OCI-LY3 (cell line): ENCODE measurements at regions not wholly inside any gene's neighbourhood (a gene's known extent, or its start where the extent isn't known, plus 50 kb on each side); places are given as distances from the start of the nearest gene placed in this dataset.

Source experiments
- H2AFZ ChIP-seq: fragments of 200-600, 300-600 bp; shearing (Covaris generic); 2 replicates; pipeline ENCODE4 v1.6.0; 2014; ENCODE audit warnings: antibody characterized with exemption, low read depth, low read length
- H3K27ac ChIP-seq: fragments of 200-600, 300-600 bp; sonication (generic); 2 replicates; pipeline ENCODE4 v1.5.1; 2014; ENCODE audit warnings: mild to moderate bottlenecking, low read length, moderate library complexity, mixed read lengths
- H3K27me3 ChIP-seq: fragments of 200-600, 300-600 bp; sonication (generic); 2 replicates; pipeline ENCODE4 v1.6.1; 2014; ENCODE audit warnings: low read depth, low read length, mixed read lengths
- H3K36me3 ChIP-seq: fragments of 200-600, 300-600 bp; sonication (generic); replicated peaks from 2 replicates; pipeline ENCODE3; 2014; ENCODE audit warnings: low read depth, low read length, mixed read lengths
- H3K4me1 ChIP-seq: fragments of 300-600, 200-600 bp; sonication (generic); 2 replicates; pipeline ENCODE4 v1.6.1; 2014; ENCODE audit warnings: low read length, mixed read lengths
- H3K4me2 ChIP-seq: fragments of 200-600, 300-600 bp; sonication (generic); 2 replicates; pipeline ENCODE4 v1.6.1; 2014; ENCODE audit warnings: low read length, mixed read lengths
- H3K4me3 ChIP-seq: fragments of 300-600, 200-600 bp; sonication (generic); 2 replicates; pipeline ENCODE4 v1.5.1; 2014; ENCODE audit warnings: antibody characterized with exemption, mild to moderate bottlenecking, low read length, moderate library complexity
- H3K79me2 ChIP-seq: fragments of 300-600, 200-600 bp; shearing (Covaris generic); 2 replicates; pipeline ENCODE4 v1.6.1; 2014; ENCODE audit warnings: mild to moderate bottlenecking, low read length, mixed read lengths
- H3K9ac ChIP-seq: fragments of 300-600, 200-600 bp; shearing (Covaris generic); 2 replicates; pipeline ENCODE4 v1.6.0; 2014; ENCODE audit warnings: mild to moderate bottlenecking, low read length, moderate library complexity
- H3K9me3 ChIP-seq: fragments of 200-600, 300-600 bp; shearing (Covaris generic); 2 replicates; pipeline ENCODE4 v1.6.1; 2014; ENCODE audit warnings: low read length, mixed read lengths; ENCODE audit not compliant: insufficient read depth
- H4K20me1 ChIP-seq: fragments of 200-600, 300-600 bp; sonication (generic); 2 replicates; pipeline ENCODE4 v1.6.1; 2016; ENCODE audit warnings: low read length, mixed read lengths; ENCODE audit not compliant: insufficient read depth
- EZH2phosphoT487 ChIP-seq: fragments of 200-600 bp; shearing (Covaris generic); IDR thresholded peaks from 2 replicates; pipeline ENCODE4 v1.6.1; 2018; ENCODE audit warnings: antibody characterized with exemption, mixed run types, low read depth
- TF ChIP-seq, protein P1 (sequence below): fragments of 200-600, 300-600 bp; sonication (generic); IDR thresholded peaks from 2 replicates; pipeline ENCODE4 v1.5.1; 2014; ENCODE audit warnings: antibody characterized with exemption, low read length, low read depth

DNA sequence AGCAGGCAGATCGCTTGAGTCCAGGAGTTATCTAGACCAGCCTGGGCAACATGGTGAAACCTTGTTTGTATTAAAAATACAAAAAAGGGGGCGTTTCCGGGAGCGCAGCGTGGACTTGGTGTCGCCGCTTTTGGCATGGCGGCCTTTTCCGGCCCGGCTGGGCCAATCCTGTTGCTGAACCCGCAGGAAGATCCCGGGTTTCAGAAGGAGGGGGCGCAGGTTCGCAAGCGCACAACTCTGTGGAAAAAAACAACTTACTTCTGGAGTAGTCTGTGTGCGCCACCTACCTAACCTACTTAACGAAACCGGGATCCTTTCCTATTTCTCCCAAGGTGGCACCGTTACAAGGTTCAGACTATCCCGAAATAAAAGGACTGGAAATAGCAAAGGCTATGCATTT, 198.6 kb downstream of the MSX2 start:
- no peak for TF ChIP-seq EZH2phosphoT487
- H4K20me1 ChIP-seq, result no peaks in the 10 kb centered on the region
- H3K79me2 ChIP-seq, result no peaks in the 10 kb centered on the region
- H3K4me2 ChIP-seq, result no peak overlapping the region
- H2AFZ ChIP-seq, result no peak overlapping the region
- H3K36me3 ChIP-seq, result no peaks in the 10 kb centered on the region
- no peaks in the 10 kb centered on the region for H3K27me3 ChIP-seq
- H3K9ac ChIP-seq, result no peak overlapping the region
- no peak overlapping the region for H3K27ac ChIP-seq
- H3K4me1 ChIP-seq, result no peaks in the 10 kb centered on the region
- no peak overlapping the region for H3K4me3 ChIP-seq
- H3K9me3 ChIP-seq, result no peaks in the 10 kb centered on the region

DNA sequence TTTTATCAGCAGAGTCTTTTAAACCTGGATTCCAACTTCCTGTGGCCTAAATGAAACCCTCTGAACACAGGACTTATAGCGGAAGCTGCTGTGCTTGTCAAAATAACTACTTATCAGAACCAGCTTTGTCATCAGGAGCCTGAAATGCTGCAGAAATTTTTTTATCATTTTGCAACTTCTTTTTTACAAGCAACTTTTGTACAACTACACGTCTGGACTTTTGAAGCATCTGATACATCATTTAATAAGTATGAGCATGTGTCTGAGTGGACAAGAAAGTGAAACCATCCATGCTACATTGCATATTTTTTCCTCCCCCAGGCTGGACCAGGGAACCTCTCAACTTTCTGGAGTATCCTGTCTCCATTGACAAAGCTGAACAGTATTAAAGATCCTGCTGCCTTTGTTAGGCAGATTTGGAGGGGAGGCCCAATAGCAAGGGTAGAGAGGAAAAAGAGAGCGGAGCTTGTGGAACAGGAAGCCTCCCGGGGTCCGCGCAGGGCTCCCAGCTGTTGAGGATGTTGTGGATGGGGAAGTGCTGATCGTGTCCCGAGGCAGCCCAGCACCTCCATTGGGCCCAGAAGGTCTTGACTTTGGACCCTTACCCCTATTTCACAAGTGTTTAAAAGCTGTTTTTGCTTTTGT, 196.6 kb downstream of the MSX2 start:
- Histone ChIP-seq H3K36me3 (no peaks in the 10 kb centered on the region), H3K4me2 (no peak overlapping the region)

DNA sequence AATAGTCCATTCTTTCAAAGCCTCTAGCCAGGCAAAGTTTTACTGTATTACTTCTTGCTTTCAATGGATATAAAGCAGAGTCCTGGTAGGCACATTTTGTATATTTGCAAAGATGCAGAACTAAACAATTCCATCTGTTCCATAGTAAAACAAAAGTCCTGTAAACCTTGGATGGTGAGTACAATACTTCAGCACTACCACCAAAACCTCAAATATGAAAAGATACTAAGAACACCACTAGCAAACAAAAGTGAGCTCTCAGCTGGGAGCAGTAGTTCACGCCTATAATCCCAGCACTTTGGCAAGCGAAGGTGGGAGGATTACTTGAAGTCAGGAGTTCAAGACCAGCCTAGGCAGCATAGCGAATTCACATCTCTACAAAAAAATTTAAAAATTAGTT, 195.0 kb downstream of the MSX2 start:
- H3K4me2 ChIP-seq, result no peak overlapping the region
- TF ChIP-seq EZH2phosphoT487, result no peak
- TF ChIP-seq, protein P1, sequence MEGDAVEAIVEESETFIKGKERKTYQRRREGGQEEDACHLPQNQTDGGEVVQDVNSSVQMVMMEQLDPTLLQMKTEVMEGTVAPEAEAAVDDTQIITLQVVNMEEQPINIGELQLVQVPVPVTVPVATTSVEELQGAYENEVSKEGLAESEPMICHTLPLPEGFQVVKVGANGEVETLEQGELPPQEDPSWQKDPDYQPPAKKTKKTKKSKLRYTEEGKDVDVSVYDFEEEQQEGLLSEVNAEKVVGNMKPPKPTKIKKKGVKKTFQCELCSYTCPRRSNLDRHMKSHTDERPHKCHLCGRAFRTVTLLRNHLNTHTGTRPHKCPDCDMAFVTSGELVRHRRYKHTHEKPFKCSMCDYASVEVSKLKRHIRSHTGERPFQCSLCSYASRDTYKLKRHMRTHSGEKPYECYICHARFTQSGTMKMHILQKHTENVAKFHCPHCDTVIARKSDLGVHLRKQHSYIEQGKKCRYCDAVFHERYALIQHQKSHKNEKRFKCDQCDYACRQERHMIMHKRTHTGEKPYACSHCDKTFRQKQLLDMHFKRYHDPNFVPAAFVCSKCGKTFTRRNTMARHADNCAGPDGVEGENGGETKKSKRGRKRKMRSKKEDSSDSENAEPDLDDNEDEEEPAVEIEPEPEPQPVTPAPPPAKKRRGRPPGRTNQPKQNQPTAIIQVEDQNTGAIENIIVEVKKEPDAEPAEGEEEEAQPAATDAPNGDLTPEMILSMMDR, result no peak
- no peaks in the 10 kb centered on the region for H3K36me3 ChIP-seq
- H3K9me3 ChIP-seq, result no peaks in the 10 kb centered on the region
- no peak overlapping the region for H3K27ac ChIP-seq
- H3K4me1 ChIP-seq, result no peaks in the 10 kb centered on the region
- H2AFZ ChIP-seq, result no peak overlapping the region
- no peaks in the 10 kb centered on the region for H4K20me1 ChIP-seq
- H3K4me3 ChIP-seq, result no peak overlapping the region
- no peaks in the 10 kb centered on the region for H3K27me3 ChIP-seq
- no peak overlapping the region for H3K9ac ChIP-seq
- no peaks in the 10 kb centered on the region for H3K79me2 ChIP-seq

More for the DNA sequence above, 196.6 kb downstream of the MSX2 start:
- H2AFZ ChIP-seq, result no peak overlapping the region
- no peaks in the 10 kb centered on the region for H3K9me3 ChIP-seq
- no peaks in the 10 kb centered on the region for H4K20me1 ChIP-seq
- TF ChIP-seq, protein P1, result no peak
- no peak for TF ChIP-seq EZH2phosphoT487
- no peak overlapping the region for H3K27ac ChIP-seq
- H3K4me3 ChIP-seq, result no peak overlapping the region
- H3K27me3 ChIP-seq, result no peaks in the 10 kb centered on the region
- H3K9ac ChIP-seq, result no peak overlapping the region
- H3K79me2 ChIP-seq, result no peaks in the 10 kb centered on the region
- H3K4me1 ChIP-seq, result no peaks in the 10 kb centered on the region

DNA sequence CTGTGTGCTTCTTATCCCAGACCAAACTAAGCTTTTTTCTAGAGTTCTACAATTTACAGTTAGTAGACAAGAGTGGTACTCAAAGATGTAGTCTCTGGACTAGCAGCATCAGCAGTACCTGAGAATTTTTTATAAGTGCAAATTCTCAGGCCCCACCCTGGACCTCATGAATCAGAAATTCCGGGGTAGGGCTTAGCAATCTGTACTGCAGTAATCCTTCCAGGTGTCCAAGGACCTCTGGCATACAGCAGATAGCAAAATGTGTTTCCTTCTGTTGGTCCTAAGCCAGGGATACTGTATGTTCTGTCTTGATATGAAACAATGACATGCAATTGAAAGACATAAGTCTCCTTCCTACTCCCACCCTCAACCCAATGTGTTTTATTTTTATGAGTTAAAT, 194.3 kb downstream of the MSX2 start:
- Histone ChIP-seq H3K4me2 (no peak overlapping the region), H3K4me1 (no peaks in the 10 kb centered on the region), H3K27ac (no peak overlapping the region), H3K9ac (no peak overlapping the region), H4K20me1 (no peaks in the 10 kb centered on the region), H3K79me2 (no peaks in the 10 kb centered on the region), H2AFZ (no peak overlapping the region), H3K9me3 (no peaks in the 10 kb centered on the region), H3K36me3 (no peaks in the 10 kb centered on the region), H3K27me3 (no peaks in the 10 kb centered on the region), H3K4me3 (no peak overlapping the region)
- TF ChIP-seq, protein P1, result no peak
- no peak for TF ChIP-seq EZH2phosphoT487
